NCI-H82 (cell line): ENCODE measurements at regions not wholly inside any gene's neighbourhood (a gene's known extent, or its start where the extent isn't known, plus 50 kb on each side); places are given as distances from the start of the nearest gene placed in this dataset.
"Not testable (repeated sequence)": the region's sequence is repeated elsewhere in the genome, so short reads cannot be mapped to it uniquely, and the experiment has no call there.

ENCODE experiments used
- DNase-seq: peaks from one replicate; lab custom pipeline; 2025; lab: John Stamatoyannopoulos, UW

DNA sequence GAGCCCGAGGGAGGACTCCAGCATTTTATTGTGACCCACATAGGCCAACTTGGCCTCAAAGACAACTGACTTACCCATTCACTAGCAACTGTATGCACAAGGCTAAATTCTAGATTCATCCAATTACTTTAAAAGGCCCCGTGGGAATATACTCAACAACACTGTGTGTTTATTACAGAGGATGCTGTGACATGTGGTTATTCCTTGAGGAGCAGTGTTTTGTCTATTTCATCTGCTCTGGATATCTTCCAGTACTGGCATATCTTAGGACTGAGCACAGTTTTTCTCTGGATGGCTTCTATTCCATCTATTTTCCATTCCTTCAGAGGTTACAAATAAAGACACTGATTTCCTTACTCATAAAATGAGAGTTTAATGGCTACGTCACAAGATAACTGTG lies 87.2 kb upstream of the KRAS start:
- peak; percentile 61 for DNase-seq

- no peak for DNase-seq
These were observed 81.4 kb upstream of the KRAS start for GRCh38 chr12:25332143-25332542.

GRCh38 chr12:25328072-25328712 lies 77.5 kb upstream of the KRAS start:
- no peak for DNase-seq

- no peak for DNase-seq
These were observed 76.6 kb upstream of the KRAS start for GRCh38 chr12:25327321-25327720.

- DNase-seq, result no peak
These were observed 75.6 kb upstream of the KRAS start for GRCh38 chr12:25326326-25326725.

- no peak for DNase-seq
These were observed 74.1 kb upstream of the KRAS start for GRCh38 chr12:25324861-25325260.

DNA sequence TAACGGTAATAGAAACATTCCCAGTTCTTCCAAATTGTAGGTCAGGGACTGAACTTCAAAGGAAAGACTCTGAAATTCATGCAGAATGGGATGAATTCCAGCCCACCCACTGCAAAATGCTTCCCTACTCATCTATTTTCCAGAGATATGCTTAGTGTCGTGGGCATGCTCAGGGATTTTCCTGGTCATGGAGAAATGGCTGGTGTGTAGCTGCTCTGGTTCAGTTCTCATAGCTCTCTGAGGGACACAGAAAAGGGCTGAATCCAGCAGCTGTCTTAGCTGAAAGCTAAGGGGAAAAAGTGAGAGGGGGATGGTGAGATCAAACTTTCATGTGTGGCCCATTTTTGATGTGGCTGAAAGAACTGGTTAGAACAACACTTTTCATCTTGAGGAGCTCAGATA lies 72.9 kb upstream of the KRAS start:
- no peak for DNase-seq

DNA sequence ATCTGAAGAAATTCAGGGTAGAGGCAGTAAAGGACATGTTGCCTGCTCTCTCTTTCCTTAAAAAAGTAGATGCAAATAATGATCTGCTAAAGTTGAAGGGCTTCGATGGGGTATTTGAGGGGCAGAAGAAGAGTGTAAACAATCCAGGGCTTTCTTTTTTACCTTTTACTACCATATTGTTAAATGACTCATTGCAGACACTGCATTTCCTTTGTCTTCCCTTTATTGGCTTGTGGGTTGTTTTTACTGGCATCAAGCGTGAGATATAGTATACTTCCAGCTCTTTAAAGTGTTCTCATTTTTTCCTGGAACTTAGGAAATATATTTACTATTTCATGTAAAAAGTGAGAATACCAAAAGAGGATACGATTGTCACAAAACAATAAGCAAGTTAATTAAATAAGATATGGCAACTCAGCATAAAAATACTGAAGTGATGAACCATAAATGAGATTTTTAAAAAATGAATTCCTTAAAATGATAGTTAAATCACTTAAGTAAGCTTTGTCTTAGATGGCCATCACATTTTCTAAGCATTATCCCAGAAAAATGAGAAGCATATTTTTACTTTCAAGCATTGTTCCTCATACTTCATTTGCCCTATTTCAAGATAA lies 72.3 kb upstream of the KRAS start:
- DNase-seq, result no peak

- no peak for DNase-seq
These were observed 71.6 kb upstream of the KRAS start for GRCh38 chr12:25322351-25322750.

DNA sequence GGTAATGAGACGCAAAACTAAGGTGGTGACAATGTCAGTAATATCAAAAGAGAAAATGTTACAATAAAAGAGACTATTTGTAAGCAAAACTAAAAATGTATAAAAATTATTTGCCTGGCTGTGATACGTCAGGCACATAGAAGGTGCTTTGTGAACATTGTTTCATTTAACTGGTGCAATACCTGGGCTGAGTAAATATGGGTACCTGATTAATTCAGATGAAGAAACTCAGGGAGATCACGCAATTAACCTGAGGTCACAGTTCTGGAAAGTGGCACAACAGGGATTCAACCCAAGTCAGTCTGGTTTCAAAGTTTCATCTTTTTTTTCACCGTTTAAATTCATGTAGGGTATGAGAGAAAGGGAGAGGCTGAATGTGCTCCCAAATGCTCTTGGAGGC lies 71.0 kb upstream of the KRAS start:
- DNase-seq, result no peak

DNA sequence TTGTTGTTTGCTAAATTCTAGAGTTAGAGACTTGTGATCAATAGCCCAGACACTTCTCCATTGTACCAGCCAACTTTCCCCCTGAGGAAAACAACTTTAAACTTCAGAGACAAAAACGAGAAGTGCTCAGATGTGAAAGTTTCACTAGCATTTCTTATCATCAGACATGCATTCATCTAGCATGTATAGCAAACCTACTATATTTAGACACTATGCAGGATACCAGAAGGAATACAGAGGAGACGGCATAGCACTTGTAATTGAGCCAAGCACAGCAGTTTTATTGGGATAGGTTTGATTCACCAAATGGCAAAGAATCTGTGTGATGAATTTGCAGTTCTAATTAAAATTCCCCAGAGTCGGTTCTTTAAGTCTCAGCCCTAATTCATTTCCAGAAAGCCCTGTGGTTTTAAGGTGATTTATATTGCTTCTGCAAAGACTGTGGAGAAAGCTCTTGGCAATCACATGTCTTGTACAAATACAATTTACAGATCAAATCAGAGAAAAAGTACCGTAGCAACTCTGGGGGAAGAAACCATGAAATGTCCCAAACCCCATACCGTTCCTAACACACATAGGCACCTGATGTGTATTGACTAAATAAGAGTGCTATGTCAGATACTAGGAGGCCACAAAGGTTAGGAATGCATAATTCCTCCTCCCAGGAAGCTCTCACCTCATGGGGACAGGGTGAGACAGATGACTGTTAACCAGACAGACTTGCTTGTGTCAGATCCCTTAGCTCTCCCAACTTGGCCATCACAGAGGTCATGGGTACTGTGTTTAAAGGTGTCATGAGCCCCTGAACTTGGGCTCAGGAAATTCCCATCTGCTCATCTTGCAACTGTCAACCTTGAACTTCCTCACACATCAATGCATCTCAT lies 69.6 kb upstream of the KRAS start:
- DNase-seq, result peak; percentile 27

- DNase-seq, result no peak
These were observed 68.7 kb upstream of the KRAS start for GRCh38 chr12:25319233-25319984.

- no peak for DNase-seq
These were observed 66.8 kb upstream of the KRAS start for GRCh38 chr12:25317553-25317952.

GRCh38 chr12:25315388-25315787 lies 64.7 kb upstream of the KRAS start:
- no peak for DNase-seq

DNA sequence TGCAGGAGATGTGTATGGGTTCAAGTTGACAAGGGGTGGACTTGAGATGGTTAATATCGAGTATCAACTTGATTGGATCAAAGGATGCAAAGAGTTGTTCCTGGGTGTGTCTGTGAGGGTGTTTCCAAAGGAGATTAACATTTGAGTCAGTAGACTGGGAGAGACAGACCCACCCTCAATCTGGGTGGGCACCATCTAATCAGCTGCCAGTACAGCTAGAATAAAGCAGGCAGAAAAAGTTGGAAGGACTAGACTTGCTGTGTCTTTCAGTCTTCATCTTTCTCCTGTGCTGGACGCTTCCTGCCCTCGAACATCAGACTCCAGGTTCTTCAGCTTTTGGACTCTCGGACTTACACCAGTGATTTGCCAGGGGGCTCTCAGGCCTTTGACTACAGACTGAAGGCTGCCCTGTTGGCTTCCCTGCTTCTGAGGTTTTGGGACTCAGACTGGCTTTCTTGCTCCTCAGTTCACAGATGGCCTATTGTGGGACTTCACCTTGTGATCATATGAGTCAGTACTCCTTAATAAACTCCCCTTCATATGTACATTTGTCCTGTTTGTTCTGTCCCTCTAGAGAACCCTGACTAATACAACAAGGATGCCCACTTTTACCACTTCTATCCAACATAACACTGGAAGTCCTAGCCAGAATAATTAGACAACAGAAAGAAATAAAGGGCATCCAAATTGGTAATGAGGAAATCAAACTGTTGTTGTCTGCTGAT lies 62.7 kb upstream of the KRAS start:
- DNase-seq, result not testable (repeated sequence)

- DNase-seq, result no peak
These were observed 60.8 kb upstream of the KRAS start for GRCh38 chr12:25311506-25311905.

DNA sequence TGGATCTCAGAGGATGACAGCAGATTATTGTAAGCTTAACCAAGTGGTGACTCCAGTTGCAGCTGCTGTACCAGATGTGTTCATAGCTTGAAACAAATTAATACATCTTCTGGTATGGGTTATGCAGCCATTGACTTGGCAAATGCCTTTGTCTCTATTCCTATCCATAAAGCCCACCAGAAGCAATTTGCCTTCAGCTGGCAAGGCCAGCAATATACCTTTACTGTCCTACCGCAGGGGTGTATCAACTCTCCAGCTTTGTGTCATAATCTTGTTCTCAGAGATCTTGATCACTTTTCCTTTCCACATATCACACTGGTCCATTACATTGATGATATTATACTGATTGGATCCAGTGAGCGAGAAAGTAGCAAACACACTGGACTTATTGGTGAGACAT lies 59.3 kb upstream of the KRAS start:
- peak; percentile 75 for DNase-seq

- no peak for DNase-seq
These were observed 58.0 kb upstream of the KRAS start for GRCh38 chr12:25308756-25309155.

DNA sequence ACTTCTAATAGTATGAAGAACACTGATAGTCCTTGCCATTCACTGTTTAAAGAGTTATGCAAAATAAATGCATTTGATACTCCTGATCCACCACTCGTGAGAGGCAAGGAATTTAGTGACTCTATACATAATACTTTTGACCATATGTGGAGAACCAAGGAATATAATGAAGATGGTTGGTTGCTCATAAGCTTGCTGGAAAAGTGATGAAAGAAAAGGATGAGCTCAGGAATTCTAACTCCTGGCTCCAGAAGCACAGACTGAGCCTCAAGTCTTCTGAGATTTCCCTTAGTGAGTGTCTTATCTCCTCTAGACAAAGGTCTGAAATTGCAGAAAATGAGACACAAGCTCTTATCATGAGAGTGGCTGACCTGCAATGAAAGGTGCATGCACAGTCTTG lies 57.1 kb upstream of the KRAS start:
- DNase-seq, result no peak

DNA sequence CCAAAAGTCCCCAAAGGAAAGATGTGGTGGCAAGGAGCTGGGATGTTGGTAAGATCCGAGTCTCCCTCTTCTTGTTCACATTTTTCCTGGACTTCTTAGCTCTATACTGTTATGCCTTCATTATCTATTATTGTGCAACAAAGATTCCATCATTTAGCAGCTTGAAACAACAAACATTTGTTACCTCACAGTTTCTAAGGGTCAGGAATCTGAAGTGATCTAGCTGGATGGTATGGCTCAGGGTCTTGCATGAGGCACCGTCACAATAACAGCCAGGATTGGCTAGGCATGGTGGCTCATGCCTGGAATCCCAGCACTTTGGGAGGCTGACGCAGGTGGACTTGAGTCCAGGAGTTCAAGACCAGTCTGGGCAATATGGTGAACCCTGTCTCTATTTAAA lies 51.1 kb upstream of the KRAS start:
- no peak for DNase-seq
